ENCODE measurements at regions not wholly inside any gene's neighbourhood (a gene's known extent, or its start where the extent isn't known, plus 50 kb on each side); places are given as distances from the start of the nearest gene placed in this dataset.

DNA sequence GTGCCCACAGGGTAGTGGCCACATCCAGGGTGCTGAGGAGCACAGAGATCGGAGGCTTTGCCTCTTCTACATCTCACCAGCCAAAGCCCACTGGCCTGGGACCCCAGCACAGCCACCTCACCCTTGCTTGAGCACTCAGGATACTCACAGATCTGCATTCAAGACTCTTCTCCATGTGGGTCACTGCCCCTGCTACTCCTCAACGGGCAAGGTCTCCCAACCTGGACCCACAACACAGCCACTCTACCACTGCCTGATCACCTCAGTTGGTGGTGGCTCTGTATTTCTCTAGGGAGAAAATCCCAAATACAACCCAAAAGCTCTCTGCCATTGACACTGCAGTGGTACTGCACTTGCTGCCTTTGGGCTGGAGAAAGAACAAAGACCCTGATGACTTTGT lies 190.3 kb upstream of the KLHL4 start:
- Histone ChIP-seq H4K20me1 (replicated peaks; ENCODE audit: control insufficient read depth, insufficient read depth, low read length) (no peaks in the 10 kb centered on the region), H3K36me3 (ENCODE audit: control insufficient read depth, insufficient read depth, low read length) (no peaks in the 10 kb centered on the region), H3K9me3 (replicated peaks; ENCODE audit: control insufficient read depth, insufficient read depth, low read depth, low read length) (no peaks in the 10 kb centered on the region), H3K27ac (ENCODE audit: extremely low read depth, low read depth, low read length) (no peak overlapping the region), H3K4me3 (no peak overlapping the region), H3K9me1 (ENCODE audit: control insufficient read depth, insufficient read depth, low read length) (no peaks in the 10 kb centered on the region), H3K79me2 (ENCODE audit: control insufficient read depth, insufficient read depth, low read length) (no peaks in the 10 kb centered on the region), H2AFZ (ENCODE audit: low read depth, low read length) (no peak overlapping the region), H3K4me2 (ENCODE audit: insufficient read depth, low read length) (no peak overlapping the region), H3K27me3 (ENCODE audit: control insufficient read depth in 2 of 2, insufficient read depth in 2 of 2, low read length in 2 of 2) (no peaks in the 10 kb centered on the region), H3K9ac (ENCODE audit: insufficient read depth in 1 of 2, low read depth in 2 of 2, low read length in 2 of 2) (no peak overlapping the region), H3K4me1 (replicated peaks in 1 of 2; ENCODE audit: control insufficient read depth in 2 of 2, insufficient read depth in 2 of 2, low read length in 2 of 2) (no peaks in the 10 kb centered on the region)
- FAIRE-seq (no peak), ATAC-seq (no peak), DNase-seq (ENCODE audit: extremely low read depth in 1 of 4, low spot score in 3 of 4) (no peak)
- CTCF ChIA-PET (ENCODE audit: low intra/inter-chr PET ratio): no interaction called here
- 13% methylated on average over 1 of the region's 2 CpGs for WGBS (ENCODE audit: insufficient coverage, low coverage, missing lambda C conversion rate)
- BruUV-seq (replicated peaks): no TSS peak
- TF ChIP-seq, protein P1, sequence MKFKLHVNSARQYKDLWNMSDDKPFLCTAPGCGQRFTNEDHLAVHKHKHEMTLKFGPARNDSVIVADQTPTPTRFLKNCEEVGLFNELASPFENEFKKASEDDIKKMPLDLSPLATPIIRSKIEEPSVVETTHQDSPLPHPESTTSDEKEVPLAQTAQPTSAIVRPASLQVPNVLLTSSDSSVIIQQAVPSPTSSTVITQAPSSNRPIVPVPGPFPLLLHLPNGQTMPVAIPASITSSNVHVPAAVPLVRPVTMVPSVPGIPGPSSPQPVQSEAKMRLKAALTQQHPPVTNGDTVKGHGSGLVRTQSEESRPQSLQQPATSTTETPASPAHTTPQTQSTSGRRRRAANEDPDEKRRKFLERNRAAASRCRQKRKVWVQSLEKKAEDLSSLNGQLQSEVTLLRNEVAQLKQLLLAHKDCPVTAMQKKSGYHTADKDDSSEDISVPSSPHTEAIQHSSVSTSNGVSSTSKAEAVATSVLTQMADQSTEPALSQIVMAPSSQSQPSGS (CRISPR knock-in tag; IDR thresholded peaks at IDR 0.05): no peak
- TF ChIP-seq HLTF (IDR thresholded peaks at IDR 0.05): no peak
- TF ChIP-seq ZNF165 (CRISPR knock-in tag; IDR thresholded peaks at IDR 0.05; ENCODE audit: borderline replicate concordance): no peak
- TF ChIP-seq ZNF507 (tag; conservative IDR thresholded peaks at IDR 0.05): no peak
- TF ChIP-seq ZNF12 (CRISPR knock-in tag; IDR thresholded peaks at IDR 0.05): no peak
- TF ChIP-seq, protein P2, sequence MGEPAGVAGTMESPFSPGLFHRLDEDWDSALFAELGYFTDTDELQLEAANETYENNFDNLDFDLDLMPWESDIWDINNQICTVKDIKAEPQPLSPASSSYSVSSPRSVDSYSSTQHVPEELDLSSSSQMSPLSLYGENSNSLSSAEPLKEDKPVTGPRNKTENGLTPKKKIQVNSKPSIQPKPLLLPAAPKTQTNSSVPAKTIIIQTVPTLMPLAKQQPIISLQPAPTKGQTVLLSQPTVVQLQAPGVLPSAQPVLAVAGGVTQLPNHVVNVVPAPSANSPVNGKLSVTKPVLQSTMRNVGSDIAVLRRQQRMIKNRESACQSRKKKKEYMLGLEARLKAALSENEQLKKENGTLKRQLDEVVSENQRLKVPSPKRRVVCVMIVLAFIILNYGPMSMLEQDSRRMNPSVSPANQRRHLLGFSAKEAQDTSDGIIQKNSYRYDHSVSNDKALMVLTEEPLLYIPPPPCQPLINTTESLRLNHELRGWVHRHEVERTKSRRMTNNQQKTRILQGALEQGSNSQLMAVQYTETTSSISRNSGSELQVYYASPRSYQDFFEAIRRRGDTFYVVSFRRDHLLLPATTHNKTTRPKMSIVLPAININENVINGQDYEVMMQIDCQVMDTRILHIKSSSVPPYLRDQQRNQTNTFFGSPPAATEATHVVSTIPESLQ (CRISPR knock-in tag; IDR thresholded peaks at IDR 0.05): no peak
- TF ChIP-seq, protein P3, sequence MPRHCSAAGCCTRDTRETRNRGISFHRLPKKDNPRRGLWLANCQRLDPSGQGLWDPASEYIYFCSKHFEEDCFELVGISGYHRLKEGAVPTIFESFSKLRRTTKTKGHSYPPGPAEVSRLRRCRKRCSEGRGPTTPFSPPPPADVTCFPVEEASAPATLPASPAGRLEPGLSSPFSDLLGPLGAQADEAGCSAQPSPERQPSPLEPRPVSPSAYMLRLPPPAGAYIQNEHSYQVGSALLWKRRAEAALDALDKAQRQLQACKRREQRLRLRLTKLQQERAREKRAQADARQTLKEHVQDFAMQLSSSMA (CRISPR knock-in tag; IDR thresholded peaks at IDR 0.05): no peak
- TF ChIP-seq, protein P4, sequence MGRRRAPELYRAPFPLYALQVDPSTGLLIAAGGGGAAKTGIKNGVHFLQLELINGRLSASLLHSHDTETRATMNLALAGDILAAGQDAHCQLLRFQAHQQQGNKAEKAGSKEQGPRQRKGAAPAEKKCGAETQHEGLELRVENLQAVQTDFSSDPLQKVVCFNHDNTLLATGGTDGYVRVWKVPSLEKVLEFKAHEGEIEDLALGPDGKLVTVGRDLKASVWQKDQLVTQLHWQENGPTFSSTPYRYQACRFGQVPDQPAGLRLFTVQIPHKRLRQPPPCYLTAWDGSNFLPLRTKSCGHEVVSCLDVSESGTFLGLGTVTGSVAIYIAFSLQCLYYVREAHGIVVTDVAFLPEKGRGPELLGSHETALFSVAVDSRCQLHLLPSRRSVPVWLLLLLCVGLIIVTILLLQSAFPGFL (CRISPR knock-in tag; IDR thresholded peaks at IDR 0.05): no peak
- TF ChIP-seq KLF6 (CRISPR knock-in tag; IDR thresholded peaks at IDR 0.05; ENCODE audit: borderline replicate concordance): no peak
- TF ChIP-seq, protein P5, sequence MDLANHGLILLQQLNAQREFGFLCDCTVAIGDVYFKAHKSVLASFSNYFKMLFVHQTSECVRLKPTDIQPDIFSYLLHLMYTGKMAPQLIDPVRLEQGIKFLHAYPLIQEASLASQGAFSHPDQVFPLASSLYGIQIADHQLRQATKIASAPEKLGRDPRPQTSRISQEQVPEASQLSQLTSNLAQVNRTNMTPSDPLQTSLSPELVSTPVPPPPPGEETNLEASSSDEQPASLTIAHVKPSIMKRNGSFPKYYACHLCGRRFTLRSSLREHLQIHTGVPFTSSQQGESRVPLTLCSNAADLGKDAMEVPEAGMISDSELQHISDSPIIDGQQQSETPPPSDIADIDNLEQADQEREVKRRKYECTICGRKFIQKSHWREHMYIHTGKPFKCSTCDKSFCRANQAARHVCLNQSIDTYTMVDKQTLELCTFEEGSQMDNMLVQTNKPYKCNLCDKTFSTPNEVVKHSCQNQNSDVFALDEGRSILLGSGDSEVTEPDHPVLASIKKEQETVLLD (IDR thresholded peaks at IDR 0.05): no peak
- TF ChIP-seq KLF10 (CRISPR knock-in tag; IDR thresholded peaks at IDR 0.05): no peak
- TF ChIP-seq SRSF7 (optimal IDR thresholded peaks at IDR 0.05; ENCODE audit: low read depth, low read length): no peak
- POLR2A ChIA-PET: no interaction called here
- in situ Hi-C loops (cut with MboI): no loop called here
- intact Hi-C loops (cut with micrococcal nuclease): no loop called here
